ENCODE measurements at regions not wholly inside any gene's neighbourhood (a gene's known extent, or its start where the extent isn't known, plus 50 kb on each side); places are given as distances from the start of the nearest gene placed in this dataset.
"Not testable (repeated sequence)": the region's sequence is repeated elsewhere in the genome, so short reads cannot be mapped to it uniquely, and the experiment has no call there.

- no peak for FAIRE-seq
- WGBS, 2 donors: 84 to 93% methylated on average over 4 of the region's 4 CpGs
Observed at GRCh38 chr12:4187916-4188315, 85.6 kb upstream of the CCND2 start.

DNA sequence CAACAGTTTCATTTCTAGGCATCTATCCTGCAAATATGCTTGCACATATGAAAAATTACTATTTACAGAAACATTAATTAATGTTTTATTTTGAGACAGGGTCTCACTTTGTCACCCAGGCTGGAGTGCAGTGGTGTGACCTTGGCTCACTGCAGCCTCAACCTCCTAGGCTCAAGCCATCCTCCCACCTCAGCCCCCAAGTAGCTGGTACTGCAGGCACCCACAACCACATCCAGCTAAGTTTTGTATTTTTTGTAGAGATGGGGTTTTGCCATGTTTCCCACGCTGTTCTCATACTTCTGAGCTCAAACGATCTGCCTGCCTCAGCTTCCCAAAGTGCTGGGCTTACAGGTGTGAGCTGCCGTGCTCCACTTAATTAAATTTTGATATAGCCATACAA is 86.2 kb upstream of the CCND2 start:
- H3K27me3 ChIP-seq; intact Hi-C loops (cut with DNase I); ATAC-seq; FAIRE-seq; H3K4me1 ChIP-seq; H3K4me3 ChIP-seq; H3K9me3 ChIP-seq; H3K27ac ChIP-seq; H3K36me3 ChIP-seq; DNase-seq: not testable (repeated sequence)
- 54 to 57% methylated on average over 3 of the region's 3 CpGs for WGBS, 2 donors

More at GRCh38 chr12:4187916-4188315, 85.6 kb upstream of the CCND2 start:
- ATAC-seq: no peak
- no peaks in the 10 kb centered on the region for H3K9me3 ChIP-seq
- no peaks in the 10 kb centered on the region for H3K36me3 ChIP-seq
- no peaks in the 10 kb centered on the region for H3K4me1 ChIP-seq
- H3K27me3 ChIP-seq: no peaks in the 10 kb centered on the region
- no peak overlapping the region for H3K4me3 ChIP-seq
- intact Hi-C loops (cut with DNase I): no loop called here
- no peak for DNase-seq
- no peak for TF ChIP-seq CTCF (IDR thresholded peaks at IDR 0.05)
- no peak overlapping the region for H3K27ac ChIP-seq

- FAIRE-seq (no peak), DNase-seq (no peak), ATAC-seq (no peak)
- Histone ChIP-seq H3K4me3 (no peak overlapping the region), H3K27ac (no peak overlapping the region), H3K4me1 (no peaks in the 10 kb centered on the region), H3K36me3 (no peaks in the 10 kb centered on the region), H3K27me3 (no peaks in the 10 kb centered on the region), H3K9me3 (no peaks in the 10 kb centered on the region)
- intact Hi-C loops (cut with DNase I): no loop called here
- TF ChIP-seq CTCF (IDR thresholded peaks at IDR 0.05): no peak
- 89 to 91% methylated on average over 4 of the region's 4 CpGs for WGBS, 2 donors
Observed at GRCh38 chr12:4178424-4179170, 95.0 kb upstream of the CCND2 start.

DNA sequence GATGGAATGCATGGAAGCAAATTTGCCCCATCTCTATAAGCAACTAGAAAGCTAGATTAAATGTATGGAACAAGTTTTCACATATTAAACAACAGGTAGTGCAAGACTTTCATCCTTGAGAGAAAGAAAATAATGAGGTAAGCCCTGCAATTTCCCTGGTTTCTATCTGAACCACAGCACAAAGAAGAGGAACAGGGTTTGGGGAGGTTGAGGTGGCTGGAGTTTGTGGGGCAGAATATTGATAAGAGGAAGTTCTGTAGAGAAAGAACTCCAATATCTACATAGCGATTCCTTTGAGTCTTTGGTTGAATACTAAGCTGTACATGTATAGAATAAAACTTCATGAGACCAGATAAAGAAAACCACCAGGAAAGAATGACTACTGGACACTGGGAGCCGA is 96.3 kb upstream of the CCND2 start:
- FAIRE-seq (no peak), DNase-seq (no peak), ATAC-seq (no peak)
- Histone ChIP-seq H3K4me3 (no peak overlapping the region), H3K27me3 (no peaks in the 10 kb centered on the region), H3K36me3 (no peaks in the 10 kb centered on the region), H3K4me1 (no peaks in the 10 kb centered on the region), H3K9me3 (no peaks in the 10 kb centered on the region), H3K27ac (no peak overlapping the region)
- 87 to 98% methylated on average over 2 of the region's 2 CpGs for WGBS, 2 donors
- intact Hi-C loops (cut with DNase I): no loop called here
- no peak for TF ChIP-seq CTCF (IDR thresholded peaks at IDR 0.05)

DNA sequence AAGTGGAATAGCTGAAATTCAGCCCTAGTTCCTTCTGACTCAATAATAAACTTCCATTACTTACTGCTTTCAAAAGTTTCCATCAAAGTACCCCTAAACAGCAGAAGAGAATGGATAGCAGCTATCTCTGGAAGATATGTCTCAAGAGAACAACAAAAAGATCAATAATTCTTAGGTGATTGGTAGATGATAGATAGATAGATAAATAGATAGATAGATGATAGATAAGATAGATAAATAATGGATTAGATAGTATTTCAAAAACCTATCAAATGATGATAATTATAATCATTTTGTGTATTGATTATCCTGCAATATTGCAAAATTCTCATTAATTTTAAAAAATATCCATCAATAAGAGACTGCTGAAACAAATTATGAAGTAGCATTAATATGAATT is 97.4 kb upstream of the CCND2 start:
- no peak for DNase-seq
- no peaks in the 10 kb centered on the region for H3K36me3 ChIP-seq
- H3K9me3 ChIP-seq: no peaks in the 10 kb centered on the region
- ATAC-seq: no peak
- no peaks in the 10 kb centered on the region for H3K27me3 ChIP-seq
- FAIRE-seq: no peak
- H3K4me1 ChIP-seq: no peaks in the 10 kb centered on the region
- no peak for TF ChIP-seq CTCF (IDR thresholded peaks at IDR 0.05)
- H3K27ac ChIP-seq: no peak overlapping the region
- intact Hi-C loops (cut with DNase I): no loop called here
- H3K4me3 ChIP-seq: no peak overlapping the region

Measured in pancreas (tissue), 10 donors.